ENCODE measurements at regions not wholly inside any gene's neighbourhood (a gene's known extent, or its start where the extent isn't known, plus 50 kb on each side); places are given as distances from the start of the nearest gene placed in this dataset.

DNA sequence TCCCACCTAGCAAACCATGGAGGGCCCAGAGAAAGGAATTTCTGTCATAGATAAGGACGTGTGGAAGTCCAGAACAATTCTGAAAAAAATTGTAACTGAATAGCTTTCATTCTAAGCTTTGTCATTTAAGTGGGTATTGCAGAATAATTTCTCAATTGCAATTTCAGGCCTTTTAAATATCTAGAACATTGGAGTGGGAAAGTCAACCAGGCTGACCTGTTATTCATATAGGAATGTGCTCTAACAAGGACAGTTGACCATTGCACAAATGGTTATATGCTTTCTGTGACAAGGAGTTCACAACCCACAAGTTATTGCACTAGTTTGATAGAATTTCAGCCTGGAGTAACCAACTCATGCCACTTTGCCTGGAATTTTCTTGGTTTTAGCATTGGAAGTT, 53.4 kb upstream of the OLIG3 start:
- no peak for TF ChIP-seq POLR2A (IDR thresholded peaks at IDR 0.05)
- TF ChIP-seq, protein P1, sequence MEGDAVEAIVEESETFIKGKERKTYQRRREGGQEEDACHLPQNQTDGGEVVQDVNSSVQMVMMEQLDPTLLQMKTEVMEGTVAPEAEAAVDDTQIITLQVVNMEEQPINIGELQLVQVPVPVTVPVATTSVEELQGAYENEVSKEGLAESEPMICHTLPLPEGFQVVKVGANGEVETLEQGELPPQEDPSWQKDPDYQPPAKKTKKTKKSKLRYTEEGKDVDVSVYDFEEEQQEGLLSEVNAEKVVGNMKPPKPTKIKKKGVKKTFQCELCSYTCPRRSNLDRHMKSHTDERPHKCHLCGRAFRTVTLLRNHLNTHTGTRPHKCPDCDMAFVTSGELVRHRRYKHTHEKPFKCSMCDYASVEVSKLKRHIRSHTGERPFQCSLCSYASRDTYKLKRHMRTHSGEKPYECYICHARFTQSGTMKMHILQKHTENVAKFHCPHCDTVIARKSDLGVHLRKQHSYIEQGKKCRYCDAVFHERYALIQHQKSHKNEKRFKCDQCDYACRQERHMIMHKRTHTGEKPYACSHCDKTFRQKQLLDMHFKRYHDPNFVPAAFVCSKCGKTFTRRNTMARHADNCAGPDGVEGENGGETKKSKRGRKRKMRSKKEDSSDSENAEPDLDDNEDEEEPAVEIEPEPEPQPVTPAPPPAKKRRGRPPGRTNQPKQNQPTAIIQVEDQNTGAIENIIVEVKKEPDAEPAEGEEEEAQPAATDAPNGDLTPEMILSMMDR (IDR thresholded peaks at IDR 0.05) = no peak

All from lower leg skin (tissue), 3 donors.